GM23338 (cell line): ENCODE measurements at regions not wholly inside any gene's neighbourhood (a gene's known extent, or its start where the extent isn't known, plus 50 kb on each side); places are given as distances from the start of the nearest gene placed in this dataset.

Experiments
- ATAC-seq: fragments of 200-7000 bp; cut with Tn5 transposase; 3 replicates; pipeline ENCODE4 v1.9.1; 2020
- DNase-seq: peaks from one replicate; pipeline ENCODE4 v3.0.0-alpha.2; 2015; ENCODE audit warnings: low spot score
- H2AFZ ChIP-seq: fragments of 200-600 bp; sonication (generic); 2 replicates; pipeline ENCODE4 v1.8.0; 2016; ENCODE audit warnings: antibody characterized with exemption, mild to moderate bottlenecking, moderate library complexity
- H3F3A ChIP-seq: fragments of 200-600 bp; sonication (generic); replicated peaks from 2 replicates; pipeline ENCODE4 v1.8.0; 2017; ENCODE audit warnings: antibody characterized with exemption, mixed run types, low read depth
- H3K27ac ChIP-seq: fragments of 200-600 bp; sonication (generic); 2 replicates; pipeline ENCODE4 v1.6.1; 2016; ENCODE audit warnings: low read depth
- H3K27me3 ChIP-seq: fragments of 200-600 bp; sonication (generic); 2 replicates; pipeline ENCODE4 v1.8.0; 2016; ENCODE audit warnings: mild to moderate bottlenecking, mixed run types, moderate library complexity; ENCODE audit not compliant: insufficient read depth
- H3K36me3 ChIP-seq: fragments of 200-600 bp; sonication (generic); 2 replicates; pipeline ENCODE4 v1.8.0; 2016; ENCODE audit warnings: mild to moderate bottlenecking; ENCODE audit not compliant: insufficient read depth
- H3K4me1 ChIP-seq: fragments of 200-600 bp; sonication (generic); 2 replicates; pipeline ENCODE4 v1.8.0; 2016; ENCODE audit warnings: mild to moderate bottlenecking, moderate library complexity; ENCODE audit not compliant: insufficient read depth
- H3K4me2 ChIP-seq: fragments of 200-600 bp; sonication (generic); 2 replicates; pipeline ENCODE4 v1.7.1; 2017; ENCODE audit warnings: mixed run types
- H3K4me3 ChIP-seq: fragments of 200-600 bp; sonication (generic); 2 replicates; pipeline ENCODE4 v1.6.1; 2016; ENCODE audit warnings: mixed run types
- H3K79me2 ChIP-seq: fragments of 200-600 bp; sonication (generic); replicated peaks from 2 replicates; pipeline ENCODE4 v1.8.0; 2017; ENCODE audit warnings: mild to moderate bottlenecking; ENCODE audit not compliant: insufficient read depth
- H3K9me2 ChIP-seq: fragments of 200-600 bp; sonication (generic); 2 replicates; pipeline ENCODE4 v1.8.0; 2017; ENCODE audit not compliant: insufficient read depth
- H4K20me1 ChIP-seq: fragments of 200-600 bp; sonication (generic); replicated peaks from 2 replicates; pipeline ENCODE4 v1.8.0; 2017; ENCODE audit warnings: mild to moderate bottlenecking; ENCODE audit not compliant: insufficient read depth
- H3K27ac Mint-ChIP-seq: 2 replicates; pipeline ENCODE4 v1.8.0; 2020; ENCODE audit warnings: inconsistent platforms, mild to moderate bottlenecking, moderate library complexity, mixed read lengths
- H3K27me3 Mint-ChIP-seq: 3 replicates; pipeline ENCODE4 v1.8.0; 2022; ENCODE audit warnings: low read depth, mild to moderate bottlenecking, moderate library complexity, mixed read lengths, inconsistent platforms; ENCODE audit not compliant: insufficient read depth, poor library complexity
- H3K36me3 Mint-ChIP-seq: 3 replicates; pipeline ENCODE4 v1.8.0; 2021; ENCODE audit warnings: low read depth, mild to moderate bottlenecking, inconsistent platforms, moderate library complexity, mixed read lengths
- H3K4me1 Mint-ChIP-seq: 3 replicates; pipeline ENCODE4 v1.8.0; 2020; ENCODE audit warnings: mild to moderate bottlenecking, inconsistent platforms, mixed read lengths
- H3K4me3 Mint-ChIP-seq: 3 replicates; pipeline ENCODE4 v1.8.0; 2021; ENCODE audit warnings: moderate library complexity, mild to moderate bottlenecking, inconsistent platforms, mixed read lengths
- H3K9me3 Mint-ChIP-seq: 3 replicates; pipeline ENCODE4 v1.8.0; 2020; ENCODE audit warnings: moderate library complexity, mild to moderate bottlenecking, inconsistent platforms, mixed read lengths
- CREB1 ChIP-seq: fragments of 250-450 bp; sonication (Bioruptor Pico); IDR thresholded peaks from 2 replicates; pipeline ENCODE4 v1.5.0; 2020; ENCODE audit warnings: low read depth, mild to moderate bottlenecking, moderate library complexity
- EZH2 ChIP-seq: fragments of 200-600 bp; sonication (generic); IDR thresholded peaks from one replicate; pipeline ENCODE4 v1.8.0; 2017; ENCODE audit warnings: antibody characterized with exemption, mild to moderate bottlenecking, low read depth; ENCODE audit not compliant: unreplicated experiment
- EZH2phosphoT487 ChIP-seq: fragments of 200-600 bp; sonication (generic); IDR thresholded peaks from one replicate; pipeline ENCODE4 v1.8.1; 2018; ENCODE audit warnings: antibody characterized with exemption; ENCODE audit not compliant: unreplicated experiment
- JUNB ChIP-seq: IDR thresholded peaks from one replicate; pipeline ENCODE4 v1.6.1; 2016; ENCODE audit warnings: antibody characterized with exemption; ENCODE audit not compliant: unreplicated experiment
- NANOG ChIP-seq: IDR thresholded peaks from 2 replicates; pipeline ENCODE4 v1.6.1; 2016; ENCODE audit warnings: antibody characterized with exemption, borderline replicate concordance
- POLR2AphosphoS5 ChIP-seq: IDR thresholded peaks from 2 replicates; pipeline ENCODE4 v1.6.1; 2016; ENCODE audit warnings: antibody characterized with exemption, low read depth
- STAT1 ChIP-seq: IDR thresholded peaks from one replicate; pipeline ENCODE4 v1.6.1; 2016; ENCODE audit warnings: antibody characterized with exemption; ENCODE audit not compliant: unreplicated experiment
- ZNF114 ChIP-seq: fragments of 250-450 bp; sonication (Bioruptor Pico); IDR thresholded peaks from 2 replicates; pipeline ENCODE4 v1.5.0; 2020; ENCODE audit warnings: mild to moderate bottlenecking, moderate library complexity
- ZNF331 ChIP-seq: fragments of 250-450 bp; sonication (Bioruptor Pico); IDR thresholded peaks from 2 replicates; pipeline ENCODE4 v1.5.0; 2020; ENCODE audit warnings: low read depth, mild to moderate bottlenecking, moderate library complexity
- TF ChIP-seq, protein P1 (sequence below): IDR thresholded peaks from one replicate; pipeline ENCODE4 v1.6.1; 2018; ENCODE audit warnings: antibody characterized with exemption; ENCODE audit not compliant: unreplicated experiment
- TF ChIP-seq, protein P2 (sequence below), 2 experiments: fragments of 200-600 bp in 1 of 2; sonication (generic) in 1 of 2; conservative IDR thresholded peaks; 2 replicates each; pipeline versions ENCODE4 v1.5.1 to v1.6.1; 2016 to 2017; ENCODE audit warnings: antibody characterized with exemption in 2 of 2, low read depth in 2 of 2, mild to moderate bottlenecking in 2 of 2, moderate library complexity in 1 of 2
- TF ChIP-seq, protein P3 (sequence below): fragments of 250-450 bp; sonication (Bioruptor Pico); IDR thresholded peaks from 2 replicates; pipeline ENCODE4 v1.5.0; 2020; ENCODE audit warnings: mild to moderate bottlenecking, moderate library complexity
- TF ChIP-seq, protein P4 (sequence below): IDR thresholded peaks from 2 replicates; pipeline ENCODE4 v1.6.1; 2016; ENCODE audit warnings: antibody characterized with exemption

DNA sequence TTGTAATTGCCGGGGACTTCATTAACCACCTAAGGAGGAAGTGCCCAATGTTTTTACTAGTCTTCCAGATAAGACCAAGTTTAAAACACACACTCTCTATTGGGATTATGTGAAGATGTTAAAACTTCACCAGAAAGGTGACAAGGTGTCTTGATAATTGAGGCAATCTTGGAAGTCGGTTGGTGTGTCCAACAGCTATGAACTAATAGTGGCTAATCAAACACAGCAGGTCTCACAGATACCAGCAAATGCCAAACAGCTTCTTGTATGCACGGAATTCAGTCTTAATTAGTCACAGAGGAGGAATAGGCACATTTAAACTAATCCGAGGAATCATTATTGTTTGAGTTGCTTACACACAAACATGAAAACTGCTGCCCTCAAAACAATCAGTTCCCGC is 214.5 kb downstream of the SEC61B start:
- DNase-seq (no peak), ATAC-seq (no peak)
- Histone ChIP-seq H3K27ac (no peak overlapping the region), H3K4me3 (no peak overlapping the region), H3K27me3 (no peaks in the 10 kb centered on the region), H3K9me2 (peaks cover 19% of the 10 kb centered on the region; the same call in 1 of the 2 replicates), H3K36me3 (no peaks in the 10 kb centered on the region), H2AFZ (no peak overlapping the region), H3K79me2 (no peaks in the 10 kb centered on the region), H4K20me1 (no peaks in the 10 kb centered on the region), H3K4me1 (peaks cover 11% of the 10 kb centered on the region; the same call in 1 of the 2 replicates), H3K4me2 (no peak overlapping the region), H3F3A (no peaks in the 10 kb centered on the region)
- H3K27me3 Mint-ChIP-seq = no peaks in the 10 kb centered on the region
- no peak overlapping the region for H3K4me3 Mint-ChIP-seq
- peaks cover 13% of the 10 kb centered on the region; the same call in 2 of the 3 replicates for H3K4me1 Mint-ChIP-seq
- no peak overlapping the region for H3K27ac Mint-ChIP-seq
- TF ChIP-seq EZH2phosphoT487 = no peak
- TF ChIP-seq, protein P1, sequence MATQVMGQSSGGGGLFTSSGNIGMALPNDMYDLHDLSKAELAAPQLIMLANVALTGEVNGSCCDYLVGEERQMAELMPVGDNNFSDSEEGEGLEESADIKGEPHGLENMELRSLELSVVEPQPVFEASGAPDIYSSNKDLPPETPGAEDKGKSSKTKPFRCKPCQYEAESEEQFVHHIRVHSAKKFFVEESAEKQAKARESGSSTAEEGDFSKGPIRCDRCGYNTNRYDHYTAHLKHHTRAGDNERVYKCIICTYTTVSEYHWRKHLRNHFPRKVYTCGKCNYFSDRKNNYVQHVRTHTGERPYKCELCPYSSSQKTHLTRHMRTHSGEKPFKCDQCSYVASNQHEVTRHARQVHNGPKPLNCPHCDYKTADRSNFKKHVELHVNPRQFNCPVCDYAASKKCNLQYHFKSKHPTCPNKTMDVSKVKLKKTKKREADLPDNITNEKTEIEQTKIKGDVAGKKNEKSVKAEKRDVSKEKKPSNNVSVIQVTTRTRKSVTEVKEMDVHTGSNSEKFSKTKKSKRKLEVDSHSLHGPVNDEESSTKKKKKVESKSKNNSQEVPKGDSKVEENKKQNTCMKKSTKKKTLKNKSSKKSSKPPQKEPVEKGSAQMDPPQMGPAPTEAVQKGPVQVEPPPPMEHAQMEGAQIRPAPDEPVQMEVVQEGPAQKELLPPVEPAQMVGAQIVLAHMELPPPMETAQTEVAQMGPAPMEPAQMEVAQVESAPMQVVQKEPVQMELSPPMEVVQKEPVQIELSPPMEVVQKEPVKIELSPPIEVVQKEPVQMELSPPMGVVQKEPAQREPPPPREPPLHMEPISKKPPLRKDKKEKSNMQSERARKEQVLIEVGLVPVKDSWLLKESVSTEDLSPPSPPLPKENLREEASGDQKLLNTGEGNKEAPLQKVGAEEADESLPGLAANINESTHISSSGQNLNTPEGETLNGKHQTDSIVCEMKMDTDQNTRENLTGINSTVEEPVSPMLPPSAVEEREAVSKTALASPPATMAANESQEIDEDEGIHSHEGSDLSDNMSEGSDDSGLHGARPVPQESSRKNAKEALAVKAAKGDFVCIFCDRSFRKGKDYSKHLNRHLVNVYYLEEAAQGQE = no peak
- TF ChIP-seq ZNF114 (CRISPR knock-in tag) = no peak
- no peak for TF ChIP-seq NANOG
- no peak for TF ChIP-seq POLR2AphosphoS5
- no peak for TF ChIP-seq EZH2
- no peak for TF ChIP-seq CREB1 (CRISPR knock-in tag)
- TF ChIP-seq STAT1 = no peak
- TF ChIP-seq JUNB = no peak
- TF ChIP-seq, protein P2, sequence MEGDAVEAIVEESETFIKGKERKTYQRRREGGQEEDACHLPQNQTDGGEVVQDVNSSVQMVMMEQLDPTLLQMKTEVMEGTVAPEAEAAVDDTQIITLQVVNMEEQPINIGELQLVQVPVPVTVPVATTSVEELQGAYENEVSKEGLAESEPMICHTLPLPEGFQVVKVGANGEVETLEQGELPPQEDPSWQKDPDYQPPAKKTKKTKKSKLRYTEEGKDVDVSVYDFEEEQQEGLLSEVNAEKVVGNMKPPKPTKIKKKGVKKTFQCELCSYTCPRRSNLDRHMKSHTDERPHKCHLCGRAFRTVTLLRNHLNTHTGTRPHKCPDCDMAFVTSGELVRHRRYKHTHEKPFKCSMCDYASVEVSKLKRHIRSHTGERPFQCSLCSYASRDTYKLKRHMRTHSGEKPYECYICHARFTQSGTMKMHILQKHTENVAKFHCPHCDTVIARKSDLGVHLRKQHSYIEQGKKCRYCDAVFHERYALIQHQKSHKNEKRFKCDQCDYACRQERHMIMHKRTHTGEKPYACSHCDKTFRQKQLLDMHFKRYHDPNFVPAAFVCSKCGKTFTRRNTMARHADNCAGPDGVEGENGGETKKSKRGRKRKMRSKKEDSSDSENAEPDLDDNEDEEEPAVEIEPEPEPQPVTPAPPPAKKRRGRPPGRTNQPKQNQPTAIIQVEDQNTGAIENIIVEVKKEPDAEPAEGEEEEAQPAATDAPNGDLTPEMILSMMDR (conservative IDR thresholded peaks at IDR 0.05; ENCODE audit: low read depth in 2 of 2) = no peak
- TF ChIP-seq, protein P3, sequence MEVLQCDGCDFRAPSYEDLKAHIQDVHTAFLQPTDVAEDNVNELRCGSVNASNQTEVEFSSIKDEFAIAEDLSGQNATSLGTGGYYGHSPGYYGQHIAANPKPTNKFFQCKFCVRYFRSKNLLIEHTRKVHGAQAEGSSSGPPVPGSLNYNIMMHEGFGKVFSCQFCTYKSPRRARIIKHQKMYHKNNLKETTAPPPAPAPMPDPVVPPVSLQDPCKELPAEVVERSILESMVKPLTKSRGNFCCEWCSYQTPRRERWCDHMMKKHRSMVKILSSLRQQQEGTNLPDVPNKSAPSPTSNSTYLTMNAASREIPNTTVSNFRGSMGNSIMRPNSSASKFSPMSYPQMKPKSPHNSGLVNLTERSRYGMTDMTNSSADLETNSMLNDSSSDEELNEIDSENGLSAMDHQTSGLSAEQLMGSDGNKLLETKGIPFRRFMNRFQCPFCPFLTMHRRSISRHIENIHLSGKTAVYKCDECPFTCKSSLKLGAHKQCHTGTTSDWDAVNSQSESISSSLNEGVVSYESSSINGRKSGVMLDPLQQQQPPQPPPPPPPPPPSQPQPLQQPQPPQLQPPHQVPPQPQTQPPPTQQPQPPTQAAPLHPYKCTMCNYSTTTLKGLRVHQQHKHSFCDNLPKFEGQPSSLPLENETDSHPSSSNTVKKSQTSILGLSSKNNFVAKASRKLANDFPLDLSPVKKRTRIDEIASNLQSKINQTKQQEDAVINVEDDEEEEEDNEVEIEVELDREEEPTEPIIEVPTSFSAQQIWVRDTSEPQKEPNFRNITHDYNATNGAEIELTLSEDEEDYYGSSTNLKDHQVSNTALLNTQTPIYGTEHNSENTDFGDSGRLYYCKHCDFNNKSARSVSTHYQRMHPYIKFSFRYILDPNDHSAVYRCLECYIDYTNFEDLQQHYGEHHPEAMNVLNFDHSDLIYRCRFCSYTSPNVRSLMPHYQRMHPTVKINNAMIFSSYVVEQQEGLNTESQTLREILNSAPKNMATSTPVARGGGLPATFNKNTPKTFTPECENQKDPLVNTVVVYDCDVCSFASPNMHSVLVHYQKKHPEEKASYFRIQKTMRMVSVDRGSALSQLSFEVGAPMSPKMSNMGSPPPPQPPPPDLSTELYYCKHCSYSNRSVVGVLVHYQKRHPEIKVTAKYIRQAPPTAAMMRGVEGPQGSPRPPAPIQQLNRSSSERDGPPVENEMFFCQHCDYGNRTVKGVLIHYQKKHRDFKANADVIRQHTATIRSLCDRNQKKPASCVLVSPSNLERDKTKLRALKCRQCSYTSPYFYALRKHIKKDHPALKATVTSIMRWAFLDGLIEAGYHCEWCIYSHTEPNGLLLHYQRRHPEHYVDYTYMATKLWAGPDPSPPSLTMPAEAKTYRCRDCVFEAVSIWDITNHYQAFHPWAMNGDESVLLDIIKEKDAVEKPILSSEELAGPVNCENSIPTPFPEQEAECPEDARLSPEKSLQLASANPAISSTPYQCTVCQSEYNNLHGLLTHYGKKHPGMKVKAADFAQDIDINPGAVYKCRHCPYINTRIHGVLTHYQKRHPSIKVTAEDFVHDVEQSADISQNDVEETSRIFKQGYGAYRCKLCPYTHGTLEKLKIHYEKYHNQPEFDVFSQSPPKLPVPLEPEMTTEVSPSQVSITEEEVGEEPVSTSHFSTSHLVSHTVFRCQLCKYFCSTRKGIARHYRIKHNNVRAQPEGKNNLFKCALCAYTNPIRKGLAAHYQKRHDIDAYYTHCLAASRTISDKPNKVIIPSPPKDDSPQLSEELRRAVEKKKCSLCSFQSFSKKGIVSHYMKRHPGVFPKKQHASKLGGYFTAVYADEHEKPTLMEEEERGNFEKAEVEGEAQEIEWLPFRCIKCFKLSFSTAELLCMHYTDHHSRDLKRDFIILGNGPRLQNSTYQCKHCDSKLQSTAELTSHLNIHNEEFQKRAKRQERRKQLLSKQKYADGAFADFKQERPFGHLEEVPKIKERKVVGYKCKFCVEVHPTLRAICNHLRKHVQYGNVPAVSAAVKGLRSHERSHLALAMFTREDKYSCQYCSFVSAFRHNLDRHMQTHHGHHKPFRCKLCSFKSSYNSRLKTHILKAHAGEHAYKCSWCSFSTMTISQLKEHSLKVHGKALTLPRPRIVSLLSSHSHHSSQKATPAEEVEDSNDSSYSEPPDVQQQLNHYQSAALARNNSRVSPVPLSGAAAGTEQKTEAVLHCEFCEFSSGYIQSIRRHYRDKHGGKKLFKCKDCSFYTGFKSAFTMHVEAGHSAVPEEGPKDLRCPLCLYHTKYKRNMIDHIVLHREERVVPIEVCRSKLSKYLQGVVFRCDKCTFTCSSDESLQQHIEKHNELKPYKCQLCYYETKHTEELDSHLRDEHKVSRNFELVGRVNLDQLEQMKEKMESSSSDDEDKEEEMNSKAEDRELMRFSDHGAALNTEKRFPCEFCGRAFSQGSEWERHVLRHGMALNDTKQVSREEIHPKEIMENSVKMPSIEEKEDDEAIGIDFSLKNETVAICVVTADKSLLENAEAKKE (CRISPR knock-in tag) = no peak
- no peak for TF ChIP-seq ZNF331 (CRISPR knock-in tag)
- TF ChIP-seq, protein P4, sequence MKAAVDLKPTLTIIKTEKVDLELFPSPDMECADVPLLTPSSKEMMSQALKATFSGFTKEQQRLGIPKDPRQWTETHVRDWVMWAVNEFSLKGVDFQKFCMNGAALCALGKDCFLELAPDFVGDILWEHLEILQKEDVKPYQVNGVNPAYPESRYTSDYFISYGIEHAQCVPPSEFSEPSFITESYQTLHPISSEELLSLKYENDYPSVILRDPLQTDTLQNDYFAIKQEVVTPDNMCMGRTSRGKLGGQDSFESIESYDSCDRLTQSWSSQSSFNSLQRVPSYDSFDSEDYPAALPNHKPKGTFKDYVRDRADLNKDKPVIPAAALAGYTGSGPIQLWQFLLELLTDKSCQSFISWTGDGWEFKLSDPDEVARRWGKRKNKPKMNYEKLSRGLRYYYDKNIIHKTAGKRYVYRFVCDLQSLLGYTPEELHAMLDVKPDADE = no peak
- H3K9me3 Mint-ChIP-seq = no peaks in the 10 kb centered on the region
- H3K36me3 Mint-ChIP-seq = no peaks in the 10 kb centered on the region
